HCT116 (cell line): ENCODE measurements at regions not wholly inside any gene's neighbourhood (a gene's known extent, or its start where the extent isn't known, plus 50 kb on each side); places are given as distances from the start of the nearest gene placed in this dataset.

Experiments
- ATAC-seq: fragments of 200-7000 bp; cut with Tn5 transposase; 2 replicates; pipeline ENCODE4 v1.9.1; 2020; ENCODE audit warnings: mild to moderate bottlenecking, moderate library complexity
- BruUV-seq: library from RNA; stranded (reverse); fragments of 400-500 nt; replicated peaks from 2 replicates; lab custom pipeline; 2021; lab: Mats Ljungman, UMichigan
- CTCF ChIA-PET: fragments of 300-600 bp; sonication (Branson Sonifier 250); formaldehyde crosslinking; loops from one replicate; lab custom pipeline; 2021; ENCODE audit warnings: antibody characterized with exemption; lab: Charles Lee
- POLR2A ChIA-PET: fragments of 300-600, 350-600 bp; sonication (Branson Sonifier 250); formaldehyde crosslinking; loops from one replicate; lab custom pipeline; 2021; ENCODE audit warnings: antibody characterized with exemption; lab: Charles Lee
- RAD21 ChIA-PET, 2 experiments: fragments of 300-600 bp; sonication (Branson Sonifier 250); formaldehyde crosslinking; loops; one replicate each; lab custom pipeline; 2023; ENCODE audit warnings: low total read pairs in 2 of 2; ENCODE audit not compliant: uncharacterized antibody in 2 of 2, unreplicated experiment in 2 of 2, low non-redundant PET in 1 of 2; lab: Charles Lee
- DNase-seq: peaks from one replicate; pipeline ENCODE4 v3.0.0-alpha.2; 2010; ENCODE audit warnings: low read depth, low spot score
- H2AFZ ChIP-seq: fragments of 200-600 bp; shearing (Covaris generic), sonication (generic); 2 replicates; pipeline ENCODE4 v1.6.1; 2017; ENCODE audit warnings: low read depth, mixed run types, mixed read lengths, antibody characterized with exemption, low read length; ENCODE audit not compliant: poor library complexity, severe bottlenecking
- H3K27ac ChIP-seq: 2 replicates; pipeline ENCODE4 v1.5.1; 2012; ENCODE audit warnings: low read depth, low read length
- H3K27me3 ChIP-seq: fragments of 200-600 bp; sonication (generic); 2 replicates; pipeline ENCODE4 v1.6.1; 2016; ENCODE audit warnings: mixed run types, low read length, mixed read lengths; ENCODE audit not compliant: insufficient read depth
- H3K36me3 ChIP-seq, 2 experiments: fragments of 200-500 bp in 1 of 2; fragments of 200-600 bp in 1 of 2; sonication (Bioruptor generic) in 1 of 2; sonication (generic) in 1 of 2; 2 replicates each; pipeline versions ENCODE4 v1.5.1 to v1.6.1; 2014 to 2016; ENCODE audit warnings: low read length in 2 of 2, inconsistent platforms in 1 of 2, mixed read lengths in 1 of 2, mixed run types in 1 of 2; ENCODE audit not compliant: insufficient read depth in 2 of 2, control insufficient read depth in 1 of 2
- H3K4me1 ChIP-seq, 2 experiments: fragments of 200-600 bp in 1 of 2; sonication (generic) in 1 of 2; 2 replicates each; pipeline versions ENCODE4 v1.5.1 to v1.6.1; 2012 to 2017; ENCODE audit warnings: low read length in 2 of 2, inconsistent platforms in 1 of 2, mild to moderate bottlenecking in 1 of 2, mixed read lengths in 1 of 2, mixed run types in 1 of 2, moderate library complexity in 1 of 2; ENCODE audit not compliant: insufficient read depth in 2 of 2, control insufficient read depth in 1 of 2
- H3K4me2 ChIP-seq: fragments of 200-600 bp; sonication (generic); 2 replicates; pipeline ENCODE4 v1.6.1; 2017; ENCODE audit warnings: mixed run types, low read length, mixed read lengths
- H3K4me3 ChIP-seq, 2 experiments: fragments of 200-600 bp in 1 of 2; sonication (generic) in 1 of 2; replicated peaks in 1 of 2; 2 replicates each; pipeline ENCODE4 v1.5.1; 2011 to 2016; ENCODE audit warnings: low read length in 2 of 2, control low read depth in 1 of 2, low read depth in 1 of 2, mild to moderate bottlenecking in 1 of 2, mixed read lengths in 1 of 2, mixed run types in 1 of 2
- H3K79me2 ChIP-seq: fragments of 200-600 bp; sonication (generic); 2 replicates; pipeline ENCODE4 v1.6.1; 2017; ENCODE audit warnings: mild to moderate bottlenecking, mixed run types, low read length, moderate library complexity, mixed read lengths; ENCODE audit not compliant: insufficient read depth
- H3K9ac ChIP-seq: fragments of 200-600 bp; sonication (generic); 2 replicates; pipeline ENCODE4 v1.6.1; 2016; ENCODE audit warnings: low read length, mixed read lengths
- H3K9me2 ChIP-seq: fragments of 200-600 bp; sonication (generic), shearing (Covaris generic); 2 replicates; pipeline ENCODE4 v1.6.1; 2017; ENCODE audit warnings: mixed run types, mild to moderate bottlenecking, moderate library complexity; ENCODE audit not compliant: insufficient read depth
- H3K9me3 ChIP-seq, 2 experiments: fragments of 200-500 bp in 1 of 2; fragments of 200-600 bp in 1 of 2; sonication (Bioruptor generic) in 1 of 2; sonication (generic) in 1 of 2; 2 replicates each; pipeline ENCODE4 v1.6.1; 2014 to 2017; ENCODE audit warnings: low read length in 2 of 2, mixed read lengths in 2 of 2, inconsistent platforms in 1 of 2, low read depth in 1 of 2, mild to moderate bottlenecking in 1 of 2, mixed run types in 1 of 2, moderate library complexity in 1 of 2; ENCODE audit not compliant: control insufficient read depth in 1 of 2, insufficient read depth in 1 of 2
- H4K20me1 ChIP-seq: fragments of 200-600 bp; sonication (generic), shearing (Covaris generic); 2 replicates; pipeline ENCODE4 v1.6.1; 2017; ENCODE audit warnings: mixed run types, mild to moderate bottlenecking, moderate library complexity; ENCODE audit not compliant: insufficient read depth
- CBX3 ChIP-seq: IDR thresholded peaks from 2 replicates; pipeline ENCODE4 v1.6.1; 2012; ENCODE audit warnings: low read depth
- EGR1 ChIP-seq: IDR thresholded peaks from 2 replicates; pipeline ENCODE4 v1.6.1; 2012; ENCODE audit warnings: low read depth
- ELF1 ChIP-seq: IDR thresholded peaks from 2 replicates; pipeline ENCODE4 v1.6.1; 2012; ENCODE audit warnings: low read depth, borderline replicate concordance
- EZH2phosphoT487 ChIP-seq: fragments of 200-600 bp; IDR thresholded peaks from 2 replicates; pipeline ENCODE4 v1.6.1; 2018; ENCODE audit warnings: antibody characterized with exemption, borderline replicate concordance
- POLR2AphosphoS5 ChIP-seq: IDR thresholded peaks from 2 replicates; pipeline ENCODE4 v1.6.1; 2011; ENCODE audit warnings: mild to moderate bottlenecking, low read depth, low read length, moderate library complexity
- SIN3A ChIP-seq: IDR thresholded peaks from 2 replicates; pipeline ENCODE4 v1.6.1; 2012; ENCODE audit warnings: low read depth
- SP1 ChIP-seq: IDR thresholded peaks from 2 replicates; pipeline ENCODE4 v1.6.1; 2012; ENCODE audit warnings: low read depth
- SRF ChIP-seq: IDR thresholded peaks from 2 replicates; pipeline ENCODE4 v1.6.1; 2012; ENCODE audit warnings: low read depth
- TCF7L2 ChIP-seq: IDR thresholded peaks from 2 replicates; pipeline ENCODE4 v1.7.0; 2011; ENCODE audit warnings: borderline replicate concordance, inconsistent platforms; ENCODE audit not compliant: insufficient read depth, insufficient read length; ENCODE audit errors: extremely low read depth
- ZFX ChIP-seq: fragments of 450-650 bp; IDR thresholded peaks from 2 replicates; pipeline ENCODE4 v1.6.1; 2017
- ZNF274 ChIP-seq: fragments of 200-500 bp; sonication (Bioruptor generic); IDR thresholded peaks from 2 replicates; pipeline ENCODE4 v1.6.1; 2014; ENCODE audit warnings: mild to moderate bottlenecking, low read depth, low read length, inconsistent platforms
- intact Hi-C: fragments of 100-400 bp; cut with micrococcal nuclease; formaldehyde crosslinking; loops from 2 replicates; pipeline ENCODE4 v1.10.0; 2022
- TF ChIP-seq, protein P1 (sequence below): IDR thresholded peaks from 2 replicates; pipeline ENCODE4 v1.6.1; 2012
- TF ChIP-seq, protein P2 (sequence below): IDR thresholded peaks from 2 replicates; pipeline ENCODE4 v1.6.1; 2012; ENCODE audit warnings: low read depth

DNA sequence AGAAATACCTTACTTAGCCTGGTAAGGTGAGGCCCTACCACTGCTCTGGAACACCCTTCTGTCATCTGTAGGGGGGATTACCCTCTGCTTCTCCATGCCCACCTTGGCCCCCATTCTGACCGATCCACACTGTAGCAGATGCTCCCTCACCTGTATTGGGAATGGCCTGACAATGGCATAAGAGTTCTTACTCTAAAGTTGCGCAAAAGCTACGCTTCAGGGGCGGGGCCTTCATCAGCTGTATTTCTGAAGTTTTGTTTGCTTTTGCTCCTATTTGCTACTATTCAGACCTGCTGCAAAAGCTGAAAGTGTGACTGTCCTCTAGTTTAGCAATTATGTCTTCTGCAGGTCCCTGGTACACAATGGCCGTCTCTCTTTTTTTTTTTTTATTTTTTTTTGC lies 252.6 kb downstream of the TLE3 start:
- Histone ChIP-seq H3K9me2 (no peaks in the 10 kb centered on the region; the same call in 1 of the 2 replicates), H2AFZ (no peak overlapping the region), H3K36me3 (no peaks in the 10 kb centered on the region), H3K27ac (no peak overlapping the region), H3K4me2 (no peak overlapping the region), H4K20me1 (no peaks in the 10 kb centered on the region), H3K4me3 (no peak overlapping the region), H3K4me1 (0 out of 4 replicates have a peak, but pooled peaks cover 0 to 4% of the 10 kb centered on the region in 2 experiments), H3K27me3 (peaks cover 16% of the 10 kb centered on the region; the same call in 1 of the 2 replicates), H3K9me3 (no peaks in the 10 kb centered on the region), H3K9ac (no peak overlapping the region), H3K79me2 (no peaks in the 10 kb centered on the region)
- POLR2A ChIA-PET, result no interaction called here
- ATAC-seq, result no peak
- DNase-seq, result no peak
- TF ChIP-seq EGR1 (no peak), POLR2AphosphoS5 (no peak), ELF1 (no peak), SP1 (no peak), SIN3A (no peak), TCF7L2 (no peak), ZFX (no peak), CBX3 (no peak), EZH2phosphoT487 (no peak)
- BruUV-seq, result no TSS peak
- intact Hi-C loops, result no loop called here
- CTCF ChIA-PET, result no interaction called here
- RAD21 ChIA-PET, result no interaction called here

DNA sequence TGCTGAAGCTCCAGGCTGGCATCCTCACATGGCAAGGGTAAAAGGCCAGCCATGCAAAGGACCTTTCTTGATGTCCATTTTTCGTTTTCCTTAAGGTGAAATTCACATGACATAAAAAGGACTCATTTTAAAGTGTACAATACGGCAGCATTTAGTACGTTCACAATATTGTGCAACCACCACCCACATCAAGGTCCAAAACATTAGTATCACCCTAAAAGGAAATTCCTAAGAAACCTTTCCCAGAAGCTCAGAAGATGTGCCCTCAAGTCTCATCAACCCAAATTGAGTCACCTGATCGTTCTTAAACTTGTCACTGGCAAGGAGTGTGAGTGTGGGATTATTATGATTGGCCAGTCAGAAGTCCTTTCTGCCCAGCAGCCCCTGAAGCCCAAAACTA lies 250.1 kb downstream of the TLE3 start:
- Histone ChIP-seq H3K9me3 (no peaks in the 10 kb centered on the region), H3K36me3 (no peaks in the 10 kb centered on the region), H3K79me2 (no peaks in the 10 kb centered on the region), H3K4me3 (no peak overlapping the region), H3K4me1 (peaks cover 0 to 8% of the 10 kb centered on the region in 2 experiments; a peak in 1 of 4 replicates), H2AFZ (no peak overlapping the region), H3K27me3 (peaks cover 16% of the 10 kb centered on the region; the same call in 1 of the 2 replicates), H3K27ac (no peak overlapping the region), H3K4me2 (no peak overlapping the region), H3K9me2 (no peaks in the 10 kb centered on the region; the same call in 1 of the 2 replicates), H4K20me1 (no peaks in the 10 kb centered on the region), H3K9ac (no peak overlapping the region)
- CTCF ChIA-PET, result no interaction called here
- no peak for DNase-seq
- POLR2A ChIA-PET, result no interaction called here
- BruUV-seq, result no TSS peak
- intact Hi-C loops, result no loop called here
- RAD21 ChIA-PET, result no interaction called here
- no peak for ATAC-seq
- TF ChIP-seq ELF1, result no peak
- no peak for TF ChIP-seq CBX3
- TF ChIP-seq, protein P1, sequence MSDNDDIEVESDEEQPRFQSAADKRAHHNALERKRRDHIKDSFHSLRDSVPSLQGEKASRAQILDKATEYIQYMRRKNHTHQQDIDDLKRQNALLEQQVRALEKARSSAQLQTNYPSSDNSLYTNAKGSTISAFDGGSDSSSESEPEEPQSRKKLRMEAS, result no peak
- TF ChIP-seq ZNF274, result no peak
- TF ChIP-seq, protein P2, sequence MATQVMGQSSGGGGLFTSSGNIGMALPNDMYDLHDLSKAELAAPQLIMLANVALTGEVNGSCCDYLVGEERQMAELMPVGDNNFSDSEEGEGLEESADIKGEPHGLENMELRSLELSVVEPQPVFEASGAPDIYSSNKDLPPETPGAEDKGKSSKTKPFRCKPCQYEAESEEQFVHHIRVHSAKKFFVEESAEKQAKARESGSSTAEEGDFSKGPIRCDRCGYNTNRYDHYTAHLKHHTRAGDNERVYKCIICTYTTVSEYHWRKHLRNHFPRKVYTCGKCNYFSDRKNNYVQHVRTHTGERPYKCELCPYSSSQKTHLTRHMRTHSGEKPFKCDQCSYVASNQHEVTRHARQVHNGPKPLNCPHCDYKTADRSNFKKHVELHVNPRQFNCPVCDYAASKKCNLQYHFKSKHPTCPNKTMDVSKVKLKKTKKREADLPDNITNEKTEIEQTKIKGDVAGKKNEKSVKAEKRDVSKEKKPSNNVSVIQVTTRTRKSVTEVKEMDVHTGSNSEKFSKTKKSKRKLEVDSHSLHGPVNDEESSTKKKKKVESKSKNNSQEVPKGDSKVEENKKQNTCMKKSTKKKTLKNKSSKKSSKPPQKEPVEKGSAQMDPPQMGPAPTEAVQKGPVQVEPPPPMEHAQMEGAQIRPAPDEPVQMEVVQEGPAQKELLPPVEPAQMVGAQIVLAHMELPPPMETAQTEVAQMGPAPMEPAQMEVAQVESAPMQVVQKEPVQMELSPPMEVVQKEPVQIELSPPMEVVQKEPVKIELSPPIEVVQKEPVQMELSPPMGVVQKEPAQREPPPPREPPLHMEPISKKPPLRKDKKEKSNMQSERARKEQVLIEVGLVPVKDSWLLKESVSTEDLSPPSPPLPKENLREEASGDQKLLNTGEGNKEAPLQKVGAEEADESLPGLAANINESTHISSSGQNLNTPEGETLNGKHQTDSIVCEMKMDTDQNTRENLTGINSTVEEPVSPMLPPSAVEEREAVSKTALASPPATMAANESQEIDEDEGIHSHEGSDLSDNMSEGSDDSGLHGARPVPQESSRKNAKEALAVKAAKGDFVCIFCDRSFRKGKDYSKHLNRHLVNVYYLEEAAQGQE, result no peak
- TF ChIP-seq EZH2phosphoT487, result no peak
- TF ChIP-seq SRF, result no peak
- TF ChIP-seq, all 23 proteins: peak for 0
